Osteocyte (in vitro differentiated cells): ENCODE measurements at regions not wholly inside any gene's neighbourhood (a gene's known extent, or its start where the extent isn't known, plus 50 kb on each side); places are given as distances from the start of the nearest gene placed in this dataset.

Experiments
- DNase-seq: peaks from one replicate; pipeline ENCODE4 v3.0.0; 2021; ENCODE audit warnings: mixed read lengths; ENCODE audit not compliant: unreplicated experiment; ENCODE audit errors: extremely low spot score
- H3K27ac Mint-ChIP-seq: one replicate; pipeline ENCODE4 v1.8.0; 2021; ENCODE audit warnings: mild to moderate bottlenecking, mixed read lengths; ENCODE audit not compliant: unreplicated experiment
- H3K27me3 Mint-ChIP-seq: one replicate; pipeline ENCODE4 v1.8.0; 2021; ENCODE audit warnings: mixed read lengths; ENCODE audit not compliant: unreplicated experiment
- H3K36me3 Mint-ChIP-seq: one replicate; pipeline ENCODE4 v1.8.0; 2021; ENCODE audit warnings: mixed read lengths; ENCODE audit not compliant: unreplicated experiment
- H3K4me1 Mint-ChIP-seq: one replicate; pipeline ENCODE4 v1.8.0; 2021; ENCODE audit warnings: mixed read lengths; ENCODE audit not compliant: unreplicated experiment
- H3K4me3 Mint-ChIP-seq: one replicate; pipeline ENCODE4 v1.8.0; 2021; ENCODE audit warnings: mild to moderate bottlenecking, moderate library complexity, mixed read lengths; ENCODE audit not compliant: unreplicated experiment
- H3K9me3 Mint-ChIP-seq: one replicate; pipeline ENCODE4 v1.8.0; 2021; ENCODE audit warnings: mixed read lengths; ENCODE audit not compliant: unreplicated experiment
- CTCF ChIP-seq: fragments of 200-600 bp; sonication (generic); IDR thresholded peaks from 2 replicates; pipeline ENCODE4 v1.5.0; 2021; ENCODE audit warnings: antibody characterized with exemption, mild to moderate bottlenecking, moderate library complexity

GRCh38 chr1:198086051-198086745, 70.6 kb upstream of the NEK7 start:
- TF ChIP-seq CTCF = no peak
- no peak overlapping the region for H3K27ac Mint-ChIP-seq
- H3K4me3 Mint-ChIP-seq = no peak overlapping the region
- no peaks in the 10 kb centered on the region for H3K27me3 Mint-ChIP-seq
- no peaks in the 10 kb centered on the region for H3K9me3 Mint-ChIP-seq
- no peak for DNase-seq
- no peaks in the 10 kb centered on the region for H3K36me3 Mint-ChIP-seq
- peaks cover 7% of the 10 kb centered on the region for H3K4me1 Mint-ChIP-seq

DNA sequence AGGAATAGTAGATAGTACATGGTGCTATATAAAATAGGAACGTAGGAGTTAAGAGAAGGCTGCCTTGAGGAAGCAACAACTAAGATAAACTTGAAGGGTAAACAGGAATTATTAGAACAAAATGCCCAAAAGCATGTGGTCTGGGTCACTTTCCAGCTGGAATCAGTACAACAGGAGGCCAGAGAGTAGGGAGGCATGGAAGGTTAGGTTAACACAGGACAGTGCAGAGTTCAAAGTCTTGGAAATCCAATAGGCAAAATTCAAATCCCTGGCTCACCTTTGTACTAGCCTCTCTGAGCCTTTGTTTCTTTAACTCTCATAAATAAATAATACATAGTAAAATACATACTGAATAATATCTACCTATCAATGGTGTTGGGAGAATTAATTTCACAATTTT, 69.0 kb upstream of the NEK7 start:
- no peak for TF ChIP-seq CTCF
- Mint-ChIP-seq H3K4me3 (no peak overlapping the region), H3K27me3 (no peaks in the 10 kb centered on the region), H3K9me3 (no peaks in the 10 kb centered on the region), H3K4me1 (peaks cover 7% of the 10 kb centered on the region), H3K36me3 (no peaks in the 10 kb centered on the region), H3K27ac (no peak overlapping the region)
- no peak for DNase-seq

DNA sequence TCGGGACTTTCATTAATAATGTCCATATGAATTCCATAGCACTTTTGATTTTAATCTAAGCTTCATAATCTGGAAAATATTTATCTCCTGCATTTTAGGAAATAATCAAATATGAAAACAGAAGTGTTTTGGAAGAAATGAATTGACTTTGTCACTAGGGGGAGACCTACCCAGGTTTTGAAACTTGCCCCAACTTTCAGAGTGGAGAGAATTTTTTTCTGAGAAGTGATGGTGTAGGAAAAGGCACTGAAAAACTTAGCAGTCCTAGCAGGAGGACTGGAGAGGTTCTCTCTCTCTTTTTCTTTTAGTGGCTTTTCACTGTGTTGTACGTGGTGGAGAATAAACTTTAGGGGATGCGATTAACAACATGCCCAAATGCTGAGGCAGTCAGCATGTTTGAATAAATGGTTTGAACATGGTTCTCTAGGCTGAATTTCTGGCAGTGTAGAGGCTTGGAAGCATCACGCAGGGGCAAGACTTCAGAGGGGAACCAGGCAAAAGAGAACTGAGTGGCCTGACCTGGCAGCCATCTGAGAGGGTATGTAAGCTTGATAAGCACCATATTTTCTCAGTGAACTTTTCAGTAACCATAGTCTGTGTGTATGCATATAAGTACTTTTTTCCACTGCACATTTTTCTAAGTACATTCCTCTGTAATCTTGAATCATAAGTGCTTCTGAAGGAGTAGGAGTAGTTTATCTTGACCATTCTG, 68.3 kb upstream of the NEK7 start:
- Mint-ChIP-seq H3K4me1 (peaks cover 7% of the 10 kb centered on the region), H3K36me3 (no peaks in the 10 kb centered on the region), H3K27me3 (no peaks in the 10 kb centered on the region), H3K4me3 (no peak overlapping the region), H3K9me3 (no peaks in the 10 kb centered on the region), H3K27ac (peak overlapping the region; percentile 48)
- DNase-seq = no peak
- TF ChIP-seq CTCF = peak; percentile 71

- H3K4me1 Mint-ChIP-seq = peaks cover 8% of the 10 kb centered on the region
- no peaks in the 10 kb centered on the region for H3K36me3 Mint-ChIP-seq
- H3K4me3 Mint-ChIP-seq = no peak overlapping the region
- no peaks in the 10 kb centered on the region for H3K27me3 Mint-ChIP-seq
- H3K27ac Mint-ChIP-seq = peak overlapping the region; percentile 11
- DNase-seq = no peak
- no peak for TF ChIP-seq CTCF
- no peaks in the 10 kb centered on the region for H3K9me3 Mint-ChIP-seq
Measured at GRCh38 chr1:198096390-198096789, 60.4 kb upstream of the NEK7 start.

DNA sequence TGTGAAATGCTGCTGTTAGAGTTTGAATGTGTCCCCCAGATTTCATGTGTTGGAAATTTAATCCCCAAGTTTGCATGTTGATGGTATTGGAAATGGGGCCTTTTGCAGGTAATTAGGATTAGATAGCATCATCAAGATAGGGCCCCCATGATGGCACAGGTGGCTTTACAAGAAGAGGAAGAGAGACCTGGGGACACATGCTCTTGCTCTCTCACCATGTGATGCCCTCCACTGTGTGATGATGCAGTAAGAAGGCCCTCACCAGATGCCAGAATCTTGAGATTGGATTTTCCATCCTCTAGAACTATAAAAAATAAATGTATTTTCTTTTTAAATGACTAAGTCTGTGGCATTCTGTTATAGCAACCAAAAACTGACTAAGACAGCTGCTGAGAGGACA, 57.0 kb upstream of the NEK7 start:
- Mint-ChIP-seq H3K27me3 (no peaks in the 10 kb centered on the region), H3K27ac (no peak overlapping the region), H3K9me3 (no peaks in the 10 kb centered on the region), H3K36me3 (no peaks in the 10 kb centered on the region), H3K4me3 (no peak overlapping the region), H3K4me1 (peaks cover 25% of the 10 kb centered on the region)
- DNase-seq = no peak
- TF ChIP-seq CTCF = no peak
